GM18505 (cell line): ENCODE measurements at regions not wholly inside any gene's neighbourhood (a gene's known extent, or its start where the extent isn't known, plus 50 kb on each side); places are given as distances from the start of the nearest gene placed in this dataset.

Experiments
- ATAC-seq: cut with Tn5 transposase; IDR thresholded peaks from one replicate; pipeline ENCODE4 v1.9.1; 2021; ENCODE audit not compliant: unreplicated experiment
- POLR2A ChIP-seq: IDR thresholded peaks from 4 replicates; pipeline ENCODE4 v1.6.1; 2011; ENCODE audit warnings: borderline replicate concordance; ENCODE audit not compliant: insufficient read depth, insufficient read length; ENCODE audit errors: extremely low read depth

- TF ChIP-seq POLR2A, result no peak
- no peak for ATAC-seq
Measured at GRCh38 chr7:21373031-21373430, 54.9 kb upstream of the SP4 start.

DNA sequence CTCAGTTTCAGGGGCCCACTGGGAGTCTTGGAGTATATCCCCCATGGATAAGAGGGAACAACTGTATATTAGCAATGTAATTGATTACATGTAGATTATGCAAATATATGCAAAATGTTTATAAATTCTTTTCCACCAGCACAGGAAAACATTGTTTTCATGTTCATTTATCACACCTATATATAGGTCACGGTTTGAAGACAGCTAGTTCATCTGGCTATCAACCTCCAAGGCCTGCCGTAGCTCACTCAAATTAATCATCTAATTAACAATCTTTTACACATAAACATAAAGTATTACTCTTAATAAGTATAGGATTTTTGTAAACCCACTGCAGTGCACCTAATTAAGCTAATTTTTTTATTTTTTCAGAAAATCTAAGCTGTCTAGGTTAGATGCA lies 53.7 kb upstream of the SP4 start:
- no peak for ATAC-seq
- TF ChIP-seq POLR2A, result no peak

DNA sequence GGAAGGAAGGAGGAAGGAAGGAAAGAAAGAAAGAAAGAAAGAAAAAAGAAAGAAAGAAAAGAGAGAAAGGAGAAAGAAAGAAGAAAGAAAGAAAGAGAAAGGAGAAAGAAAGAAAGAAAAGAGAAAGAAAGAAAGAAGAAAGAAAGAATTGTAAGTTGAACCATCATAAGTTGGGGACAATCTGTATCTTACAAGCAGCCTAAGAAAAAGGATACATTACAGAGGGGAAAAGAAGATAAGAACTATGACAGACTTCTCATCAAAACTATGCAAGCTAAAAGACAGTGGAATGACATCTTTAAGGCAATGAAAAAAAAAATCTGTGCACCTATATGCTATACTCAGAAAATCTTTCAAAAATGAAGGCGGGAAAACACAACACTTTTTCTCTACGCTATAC lies 50.3 kb upstream of the SP4 start:
- ATAC-seq, result no peak
- no peak for TF ChIP-seq POLR2A
